ENCODE measurements at regions not wholly inside any gene's neighbourhood (a gene's known extent, or its start where the extent isn't known, plus 50 kb on each side); places are given as distances from the start of the nearest gene placed in this dataset.

GRCh38 chr5:135234666-135235401 is 164.2 kb downstream of the MACROH2A1 start:
- ChIA-PET CTCF (no interaction called here), POLR2A (interaction anchor here (0.5 kb wide), 1 partner anchor 42 kb away, joined by 3 read pairs; no protein-coding TSS in a partner anchor), RAD21 (ENCODE audit: unreplicated experiment) (no interaction called here), SMC1A (ENCODE audit: uncharacterized antibody, unreplicated experiment) (no interaction called here)
- BruUV-seq (replicated peaks) = no TSS peak
- Histone ChIP-seq H3K79me2 (ENCODE audit: control insufficient read depth, insufficient read depth, low read length) (no peaks in the 10 kb centered on the region), H3K4me3 (no peak overlapping the region), H3K4me2 (ENCODE audit: control insufficient read depth, insufficient read depth) (no peak overlapping the region), H3K9me3 (replicated peaks; ENCODE audit: control insufficient read depth, insufficient read depth, low read length) (no peaks in the 10 kb centered on the region), H3K27ac (ENCODE audit: control insufficient read depth, insufficient read depth) (no peak overlapping the region), H2AFZ (ENCODE audit: control insufficient read depth, low read depth, low read length) (no peak overlapping the region), H3K36me3 (ENCODE audit: control insufficient read depth in 2 of 2, insufficient read depth in 2 of 2, low read length in 1 of 2) (no peaks in the 10 kb centered on the region), H3K27me3 (replicated peaks in 1 of 2; ENCODE audit: control insufficient read depth in 2 of 2, insufficient read depth in 2 of 2, low read length in 1 of 2) (no peaks in the 10 kb centered on the region; a peak in 2 of 4 replicates), H3K9ac (ENCODE audit: control insufficient read depth, insufficient read depth, low read length) (no peak overlapping the region), H3K4me1 (ENCODE audit: control insufficient read depth, insufficient read depth, low read length) (peaks cover 8% of the 10 kb centered on the region), H4K20me1 (ENCODE audit: control insufficient read depth, insufficient read depth) (no peaks in the 10 kb centered on the region)
- DNase-seq (ENCODE audit: low read depth, low spot score) (no peak), ATAC-seq (no peak), FAIRE-seq (no peak)
- WGBS (ENCODE audit: insufficient coverage, insufficient replicate concordance, low lambda C conversion rate, missing lambda C conversion rate) = 14% methylated on average over 9 of the region's 9 CpGs
- no peak for TF ChIP-seq IRF4 (IDR thresholded peaks at IDR 0.05; ENCODE audit: low read depth, low read length)
- no peak for TF ChIP-seq NR2F1 (conservative IDR thresholded peaks at IDR 0.05)
- TF ChIP-seq RAD51 (IDR thresholded peaks at IDR 0.05) = no peak
- no peak for TF ChIP-seq ATF7 (IDR thresholded peaks at IDR 0.05; ENCODE audit: low read depth)
- intact Hi-C loops (cut with micrococcal nuclease; ENCODE audit: unreplicated experiment) (no loop called here), in situ Hi-C loops (cut with MboI) (no loop called here)

DNA sequence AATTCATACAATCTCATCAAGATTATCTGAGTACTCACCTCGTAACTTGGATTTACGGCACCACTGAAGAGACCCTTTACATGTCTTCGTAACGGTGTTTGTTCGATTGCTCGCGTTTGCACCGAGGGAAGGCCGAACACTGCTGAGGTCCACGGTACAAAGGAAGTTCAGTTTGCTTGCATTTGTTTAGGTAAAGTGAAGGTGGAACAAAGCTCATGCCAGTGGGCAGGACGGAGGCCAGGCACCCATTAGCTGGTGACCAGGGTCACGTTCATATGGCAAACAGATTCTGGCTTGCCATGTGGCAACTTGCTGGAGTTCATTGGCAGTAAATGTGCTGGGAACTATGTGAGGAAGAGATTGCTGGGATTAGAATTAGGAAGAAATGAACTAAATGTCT is 164.8 kb downstream of the MACROH2A1 start:
- H3K4me2 ChIP-seq (ENCODE audit: control insufficient read depth, insufficient read depth) = no peak overlapping the region
- BruUV-seq (replicated peaks) = no TSS peak
- TF ChIP-seq RAD21 (IDR thresholded peaks at IDR 0.05; ENCODE audit: insufficient read depth, low read depth, low read length) (no peak), CTCF (IDR thresholded peaks at IDR 0.05 in 2 of 3, conservative IDR thresholded peaks at IDR 0.05 in 1 of 3; ENCODE audit: control insufficient read depth in 2 of 3, extremely low read depth in 1 of 3, insufficient read depth in 1 of 3, low read depth in 3 of 3, low read length in 3 of 3) (no peak), NBN (IDR thresholded peaks at IDR 0.05) (no peak), ZZZ3 (IDR thresholded peaks at IDR 0.05; ENCODE audit: control insufficient read depth, insufficient read length, low read depth) (no peak), MXI1 (IDR thresholded peaks at IDR 0.05; ENCODE audit: low read depth, low read length) (no peak), MYC (IDR thresholded peaks at IDR 0.05; ENCODE audit: insufficient read depth, insufficient read length, insufficient replicate concordance, low read length, severe bottlenecking) (no peak)
- TF ChIP-seq, protein P1, sequence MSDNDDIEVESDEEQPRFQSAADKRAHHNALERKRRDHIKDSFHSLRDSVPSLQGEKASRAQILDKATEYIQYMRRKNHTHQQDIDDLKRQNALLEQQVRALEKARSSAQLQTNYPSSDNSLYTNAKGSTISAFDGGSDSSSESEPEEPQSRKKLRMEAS (IDR thresholded peaks at IDR 0.05; ENCODE audit: low read depth, low read length) = no peak
- TF ChIP-seq, protein P2, sequence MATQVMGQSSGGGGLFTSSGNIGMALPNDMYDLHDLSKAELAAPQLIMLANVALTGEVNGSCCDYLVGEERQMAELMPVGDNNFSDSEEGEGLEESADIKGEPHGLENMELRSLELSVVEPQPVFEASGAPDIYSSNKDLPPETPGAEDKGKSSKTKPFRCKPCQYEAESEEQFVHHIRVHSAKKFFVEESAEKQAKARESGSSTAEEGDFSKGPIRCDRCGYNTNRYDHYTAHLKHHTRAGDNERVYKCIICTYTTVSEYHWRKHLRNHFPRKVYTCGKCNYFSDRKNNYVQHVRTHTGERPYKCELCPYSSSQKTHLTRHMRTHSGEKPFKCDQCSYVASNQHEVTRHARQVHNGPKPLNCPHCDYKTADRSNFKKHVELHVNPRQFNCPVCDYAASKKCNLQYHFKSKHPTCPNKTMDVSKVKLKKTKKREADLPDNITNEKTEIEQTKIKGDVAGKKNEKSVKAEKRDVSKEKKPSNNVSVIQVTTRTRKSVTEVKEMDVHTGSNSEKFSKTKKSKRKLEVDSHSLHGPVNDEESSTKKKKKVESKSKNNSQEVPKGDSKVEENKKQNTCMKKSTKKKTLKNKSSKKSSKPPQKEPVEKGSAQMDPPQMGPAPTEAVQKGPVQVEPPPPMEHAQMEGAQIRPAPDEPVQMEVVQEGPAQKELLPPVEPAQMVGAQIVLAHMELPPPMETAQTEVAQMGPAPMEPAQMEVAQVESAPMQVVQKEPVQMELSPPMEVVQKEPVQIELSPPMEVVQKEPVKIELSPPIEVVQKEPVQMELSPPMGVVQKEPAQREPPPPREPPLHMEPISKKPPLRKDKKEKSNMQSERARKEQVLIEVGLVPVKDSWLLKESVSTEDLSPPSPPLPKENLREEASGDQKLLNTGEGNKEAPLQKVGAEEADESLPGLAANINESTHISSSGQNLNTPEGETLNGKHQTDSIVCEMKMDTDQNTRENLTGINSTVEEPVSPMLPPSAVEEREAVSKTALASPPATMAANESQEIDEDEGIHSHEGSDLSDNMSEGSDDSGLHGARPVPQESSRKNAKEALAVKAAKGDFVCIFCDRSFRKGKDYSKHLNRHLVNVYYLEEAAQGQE (IDR thresholded peaks at IDR 0.05; ENCODE audit: low read depth, low read length) = no peak
- DNase-seq (ENCODE audit: low read depth, low spot score) (no peak), ATAC-seq (no peak), FAIRE-seq (no peak)
- CTCF ChIA-PET = no interaction called here
- H3K4me3 ChIP-seq = no peak overlapping the region
- H3K79me2 ChIP-seq (ENCODE audit: control insufficient read depth, insufficient read depth, low read length) = no peaks in the 10 kb centered on the region
- no peak overlapping the region for H3K9ac ChIP-seq (ENCODE audit: control insufficient read depth, insufficient read depth, low read length)
- SMC1A ChIA-PET (ENCODE audit: uncharacterized antibody, unreplicated experiment) = no interaction called here
- 60% methylated on average over 12 of the region's 12 CpGs for WGBS (ENCODE audit: insufficient coverage, insufficient replicate concordance, low lambda C conversion rate, missing lambda C conversion rate)
- no peaks in the 10 kb centered on the region for H3K9me3 ChIP-seq (replicated peaks; ENCODE audit: control insufficient read depth, insufficient read depth, low read length)
- H3K27me3 ChIP-seq (replicated peaks in 1 of 2; ENCODE audit: control insufficient read depth in 2 of 2, insufficient read depth in 2 of 2, low read length in 1 of 2) = no peaks in the 10 kb centered on the region; a peak in 2 of 4 replicates
- RAD21 ChIA-PET (ENCODE audit: unreplicated experiment) = no interaction called here
- H3K4me1 ChIP-seq (ENCODE audit: control insufficient read depth, insufficient read depth, low read length) = peaks cover 8% of the 10 kb centered on the region
- intact Hi-C loops (cut with micrococcal nuclease; ENCODE audit: unreplicated experiment) (no loop called here), in situ Hi-C loops (cut with MboI) (no loop called here)
- H3K36me3 ChIP-seq (ENCODE audit: control insufficient read depth in 2 of 2, insufficient read depth in 2 of 2, low read length in 1 of 2) = no peaks in the 10 kb centered on the region
- POLR2A ChIA-PET = interaction anchor here (0.5 kb wide), 1 partner anchor 42 kb away, joined by 3 read pairs; no protein-coding TSS in a partner anchor
- no peak overlapping the region for H2AFZ ChIP-seq (ENCODE audit: control insufficient read depth, low read depth, low read length)
- H4K20me1 ChIP-seq (ENCODE audit: control insufficient read depth, insufficient read depth) = no peaks in the 10 kb centered on the region
- no peak overlapping the region for H3K27ac ChIP-seq (ENCODE audit: control insufficient read depth, insufficient read depth)
